22Rv1 (cell line): ENCODE measurements at regions not wholly inside any gene's neighbourhood (a gene's known extent, or its start where the extent isn't known, plus 50 kb on each side); places are given as distances from the start of the nearest gene placed in this dataset.

Source experiments
- ZFX ChIP-seq: fragments of 450-650 bp; IDR thresholded peaks from 2 replicates; pipeline ENCODE4 v1.6.1; 2017; ENCODE audit warnings: antibody characterized with exemption, borderline replicate concordance
- TF ChIP-seq, protein P1 (sequence below): fragments of 450-650 bp; IDR thresholded peaks from 2 replicates; pipeline ENCODE4 v1.5.1; 2017; ENCODE audit warnings: mild to moderate bottlenecking

DNA sequence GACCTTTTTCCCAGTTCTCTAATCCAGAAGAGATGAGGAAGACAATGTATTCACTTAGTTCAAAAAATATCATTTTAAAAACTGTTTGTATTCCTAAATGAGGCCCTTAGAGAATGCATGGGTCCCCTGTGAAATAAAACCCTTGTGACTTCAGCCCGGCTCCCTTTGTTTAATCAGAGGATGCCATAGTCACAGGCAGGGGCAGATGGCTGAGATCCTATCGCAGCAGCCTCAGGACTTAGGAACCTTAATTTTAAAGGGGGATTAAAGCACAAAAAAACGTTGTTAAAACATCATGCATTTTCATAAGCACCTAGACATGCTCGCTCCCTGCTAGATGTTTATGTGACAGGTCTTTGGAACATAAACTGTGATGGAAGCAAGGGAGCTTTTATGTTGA is 176.6 kb downstream of the IL20RB start:
- TF ChIP-seq, protein P1, sequence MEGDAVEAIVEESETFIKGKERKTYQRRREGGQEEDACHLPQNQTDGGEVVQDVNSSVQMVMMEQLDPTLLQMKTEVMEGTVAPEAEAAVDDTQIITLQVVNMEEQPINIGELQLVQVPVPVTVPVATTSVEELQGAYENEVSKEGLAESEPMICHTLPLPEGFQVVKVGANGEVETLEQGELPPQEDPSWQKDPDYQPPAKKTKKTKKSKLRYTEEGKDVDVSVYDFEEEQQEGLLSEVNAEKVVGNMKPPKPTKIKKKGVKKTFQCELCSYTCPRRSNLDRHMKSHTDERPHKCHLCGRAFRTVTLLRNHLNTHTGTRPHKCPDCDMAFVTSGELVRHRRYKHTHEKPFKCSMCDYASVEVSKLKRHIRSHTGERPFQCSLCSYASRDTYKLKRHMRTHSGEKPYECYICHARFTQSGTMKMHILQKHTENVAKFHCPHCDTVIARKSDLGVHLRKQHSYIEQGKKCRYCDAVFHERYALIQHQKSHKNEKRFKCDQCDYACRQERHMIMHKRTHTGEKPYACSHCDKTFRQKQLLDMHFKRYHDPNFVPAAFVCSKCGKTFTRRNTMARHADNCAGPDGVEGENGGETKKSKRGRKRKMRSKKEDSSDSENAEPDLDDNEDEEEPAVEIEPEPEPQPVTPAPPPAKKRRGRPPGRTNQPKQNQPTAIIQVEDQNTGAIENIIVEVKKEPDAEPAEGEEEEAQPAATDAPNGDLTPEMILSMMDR = no peak
- no peak for TF ChIP-seq ZFX
